HG03280 (cell line): ENCODE measurements at regions not wholly inside any gene's neighbourhood (a gene's known extent, or its start where the extent isn't known, plus 50 kb on each side); places are given as distances from the start of the nearest gene placed in this dataset.

Experiments
- ATAC-seq: cut with Tn5 transposase; IDR thresholded peaks from one replicate; pipeline ENCODE4 v1.9.1; 2021; ENCODE audit warnings: mild to moderate bottlenecking, moderate library complexity; ENCODE audit not compliant: unreplicated experiment

GRCh38 chr4:24476282-24476681 lies 108.1 kb downstream of the DHX15 start:
- ATAC-seq: no peak

GRCh38 chr4:24475756-24476155 lies 108.6 kb downstream of the DHX15 start:
- no peak for ATAC-seq

GRCh38 chr4:24473309-24473721 lies 111.0 kb downstream of the DHX15 start:
- ATAC-seq: no peak

- peak; percentile 54 for ATAC-seq
Measured at GRCh38 chr4:24472514-24473308, 111.6 kb downstream of the DHX15 start.

GRCh38 chr4:24472161-24472510 lies 112.2 kb downstream of the DHX15 start:
- ATAC-seq: no peak

GRCh38 chr4:24471486-24472160 lies 112.7 kb downstream of the DHX15 start:
- no peak for ATAC-seq

GRCh38 chr4:24470666-24471485 lies 113.5 kb downstream of the DHX15 start:
- no peak for ATAC-seq

GRCh38 chr4:24468071-24468470 lies 116.3 kb downstream of the DHX15 start:
- no peak for ATAC-seq

GRCh38 chr4:24464566-24464965 lies 119.8 kb downstream of the DHX15 start:
- no peak for ATAC-seq

GRCh38 chr4:24456431-24456830 lies 127.9 kb downstream of the DHX15 start:
- ATAC-seq: no peak

GRCh38 chr4:24453951-24454350 lies 130.4 kb downstream of the DHX15 start:
- ATAC-seq: no peak

GRCh38 chr4:24451870-24452269 lies 132.5 kb downstream of the DHX15 start:
- ATAC-seq: no peak

GRCh38 chr4:24443200-24443599 lies 141.2 kb downstream of the DHX15 start:
- ATAC-seq: no peak

GRCh38 chr4:24440765-24441164 lies 143.6 kb downstream of the DHX15 start:
- ATAC-seq: no peak

- no peak for ATAC-seq
Measured at GRCh38 chr4:24434241-24434640, 150.1 kb downstream of the DHX15 start.

- ATAC-seq: no peak
Measured at GRCh38 chr4:24433515-24434214, 150.7 kb downstream of the DHX15 start.

GRCh38 chr4:24428850-24429249 lies 155.5 kb downstream of the DHX15 start:
- no peak for ATAC-seq

GRCh38 chr4:24426557-24426956 lies 157.8 kb downstream of the DHX15 start:
- no peak for ATAC-seq

GRCh38 chr4:24425863-24426262 lies 158.5 kb downstream of the DHX15 start:
- no peak for ATAC-seq

- ATAC-seq: no peak
Measured at GRCh38 chr4:24423670-24424069, 160.7 kb downstream of the DHX15 start.

- no peak for ATAC-seq
Measured at GRCh38 chr4:24422644-24423043, 161.7 kb downstream of the DHX15 start.
